HG03432 (cell line): ENCODE measurements at regions not wholly inside any gene's neighbourhood (a gene's known extent, or its start where the extent isn't known, plus 50 kb on each side); places are given as distances from the start of the nearest gene placed in this dataset.
"Not testable (repeated sequence)": the region's sequence is repeated elsewhere in the genome, so short reads cannot be mapped to it uniquely, and the experiment has no call there.

Experiments used
- ATAC-seq: cut with Tn5 transposase; IDR thresholded peaks from one replicate; pipeline ENCODE4 v1.9.1; 2021; ENCODE audit warnings: mild to moderate bottlenecking, moderate library complexity; ENCODE audit not compliant: unreplicated experiment

GRCh38 chrX:25144043-25144940 lies 128.5 kb upstream of the ARX start:
- no peak for ATAC-seq

DNA sequence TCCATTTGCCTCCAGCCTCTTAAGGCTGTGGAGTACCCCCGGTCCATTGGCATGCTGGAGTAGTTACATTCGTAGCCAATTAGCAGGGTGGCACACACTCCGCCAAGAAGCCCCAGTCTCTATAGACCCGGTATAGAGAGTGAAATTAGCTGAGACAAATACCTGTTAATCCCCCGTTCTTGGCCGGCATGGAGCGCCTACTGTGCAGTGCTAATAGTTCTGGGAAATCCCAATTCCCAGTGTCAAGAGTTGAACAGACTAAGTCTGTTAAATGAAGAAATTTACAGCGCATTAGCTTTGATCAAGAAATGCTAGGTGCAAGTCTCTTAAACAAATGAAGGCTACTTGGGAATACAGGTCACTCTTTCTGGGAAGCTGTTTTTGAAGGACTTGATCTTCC lies 127.8 kb upstream of the ARX start:
- ATAC-seq: no peak

- ATAC-seq: no peak
These were observed 125.9 kb upstream of the ARX start for GRCh38 chrX:25141684-25142083.

- ATAC-seq: no peak
These were observed 115.3 kb upstream of the ARX start for GRCh38 chrX:25131055-25131454.

DNA sequence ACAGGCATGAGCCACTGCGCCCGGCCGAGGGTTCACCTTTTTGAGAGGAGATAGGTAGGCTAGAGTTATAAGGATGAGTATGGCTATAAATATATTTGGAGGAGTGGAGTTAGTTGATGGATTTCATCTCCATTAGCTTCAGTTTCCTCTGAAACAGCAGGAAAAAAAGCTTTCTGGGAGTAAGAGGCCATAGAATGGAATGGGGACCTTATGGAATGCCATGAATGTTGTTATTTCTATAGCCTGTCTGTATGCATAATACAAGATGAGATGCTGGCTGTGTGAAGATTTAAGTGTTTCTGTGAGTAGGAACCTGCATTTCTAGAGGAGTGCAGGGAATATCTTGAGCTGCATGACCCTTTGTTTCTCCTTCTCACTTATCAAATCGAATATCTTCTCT lies 114.9 kb upstream of the ARX start:
- ATAC-seq: no peak

DNA sequence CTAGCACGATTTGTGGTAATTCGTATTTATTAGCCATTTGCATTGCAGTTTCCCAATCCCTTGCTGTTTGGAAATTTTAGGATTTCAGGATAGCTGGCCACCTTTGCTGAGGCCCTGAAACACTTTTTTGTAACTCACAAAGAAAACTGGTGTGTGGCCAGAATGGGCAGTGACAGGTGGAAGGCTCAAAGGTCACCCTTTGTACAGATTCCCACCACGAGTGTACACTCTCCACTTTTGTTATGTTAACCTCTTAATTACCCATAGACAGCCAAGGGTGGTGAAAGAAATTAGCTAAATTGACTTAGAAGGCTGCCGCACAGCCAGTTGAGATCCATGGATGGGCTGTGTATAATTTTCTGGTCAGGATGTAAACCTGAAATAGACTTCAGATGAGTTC lies 109.7 kb upstream of the ARX start:
- no peak for ATAC-seq

DNA sequence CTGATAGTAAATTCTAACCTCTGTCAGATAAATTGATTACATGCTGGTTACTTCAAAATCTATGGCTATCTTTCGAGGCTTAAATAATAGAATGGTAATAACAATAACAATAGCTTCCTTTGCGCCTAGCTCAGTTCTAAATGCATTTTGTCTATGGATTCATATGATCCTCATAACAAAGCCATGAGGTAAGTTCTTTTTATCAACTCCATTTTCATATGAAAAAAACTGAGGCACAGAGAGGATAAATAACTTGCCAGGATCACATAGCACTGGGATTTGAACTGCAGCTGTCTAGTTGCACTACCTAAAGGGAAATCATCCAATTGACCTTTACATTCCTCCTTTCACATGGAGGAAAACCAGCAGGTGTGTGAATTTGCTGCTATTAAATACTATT lies 108.6 kb upstream of the ARX start:
- ATAC-seq: no peak

DNA sequence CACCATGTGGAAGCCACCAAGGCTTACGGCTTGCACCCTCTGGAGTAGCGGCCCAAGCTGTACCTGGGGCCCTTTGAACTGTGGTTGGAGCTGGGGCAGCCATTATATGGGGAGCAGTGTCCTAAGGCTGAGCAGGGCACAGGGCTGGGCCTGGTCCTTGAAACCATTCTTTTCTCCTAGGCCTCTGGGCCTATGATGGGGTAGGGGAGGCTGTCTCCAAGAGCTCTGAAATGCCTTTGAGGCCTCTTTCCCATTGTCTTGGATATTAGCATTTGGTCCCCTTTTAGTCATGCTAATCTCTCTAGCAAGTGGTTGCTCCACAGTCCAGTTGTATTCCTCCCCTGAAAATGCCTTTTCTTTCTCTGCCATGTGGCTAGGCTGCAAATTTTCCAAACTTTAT lies 96.4 kb upstream of the ARX start:
- ATAC-seq: no peak

DNA sequence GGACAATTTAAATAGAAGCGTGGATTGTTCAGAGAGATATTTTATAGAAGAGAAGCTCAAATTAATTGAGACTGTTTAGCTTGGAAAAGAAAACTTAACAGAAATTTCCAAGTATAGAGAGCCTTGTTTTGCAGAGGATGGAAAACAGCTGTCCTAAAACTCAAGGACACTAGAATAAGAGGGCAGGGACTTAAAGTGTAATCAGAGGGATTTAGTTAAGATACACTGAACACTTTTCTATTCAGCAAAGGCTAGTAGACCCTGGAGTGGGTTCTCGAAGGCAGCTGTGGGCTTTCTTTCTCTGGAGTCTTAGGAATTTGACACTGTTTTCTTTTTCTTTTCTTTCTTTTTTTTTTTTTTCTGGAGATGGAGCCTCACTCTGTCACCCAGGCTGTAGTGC lies 92.7 kb upstream of the ARX start:
- ATAC-seq: no peak

DNA sequence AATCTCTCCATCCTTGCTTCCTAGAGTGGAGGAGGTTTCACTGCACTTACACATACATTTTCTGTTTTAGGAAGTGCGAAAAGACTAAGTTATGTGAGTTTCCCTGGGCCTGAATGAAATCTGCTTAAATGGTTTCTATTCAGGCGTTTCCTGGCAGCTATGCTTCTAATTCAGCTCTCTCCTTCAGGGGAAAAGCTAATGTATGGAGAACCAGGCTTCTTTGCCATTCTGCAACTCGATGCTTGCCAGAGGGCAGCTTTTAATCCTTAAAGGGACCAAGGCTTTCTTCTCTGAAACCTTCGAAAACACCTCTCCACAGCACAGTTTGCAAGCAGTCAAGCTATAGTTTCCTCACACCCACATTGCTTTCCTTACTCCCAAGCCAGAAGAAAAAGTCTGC lies 89.5 kb upstream of the ARX start:
- ATAC-seq: no peak

DNA sequence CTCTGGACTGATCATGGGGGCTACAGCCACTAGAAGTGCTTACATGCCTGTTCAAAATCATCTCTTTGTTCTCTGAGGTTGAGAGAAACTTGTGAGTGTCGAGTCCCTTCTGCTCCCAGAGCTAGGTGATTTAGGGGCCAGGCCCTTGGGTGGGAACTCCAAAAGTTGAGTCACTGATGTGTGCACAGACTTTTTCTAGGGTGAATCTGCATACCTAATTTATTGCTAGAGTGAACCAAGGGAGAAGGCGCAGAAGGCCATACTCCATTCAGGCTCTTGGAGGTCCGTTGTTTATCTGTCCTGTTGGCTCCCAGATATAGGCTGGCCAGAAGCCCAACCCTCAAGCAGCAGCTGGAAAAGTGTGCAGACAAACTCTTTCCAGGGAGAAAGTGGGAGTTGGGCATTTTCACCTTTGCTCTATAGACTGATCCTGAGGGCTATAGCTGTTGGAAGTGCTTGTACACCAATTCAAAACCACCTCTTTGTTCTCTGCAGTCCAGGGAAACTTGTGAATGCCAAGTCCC lies 80.8 kb upstream of the ARX start:
- ATAC-seq: no peak

DNA sequence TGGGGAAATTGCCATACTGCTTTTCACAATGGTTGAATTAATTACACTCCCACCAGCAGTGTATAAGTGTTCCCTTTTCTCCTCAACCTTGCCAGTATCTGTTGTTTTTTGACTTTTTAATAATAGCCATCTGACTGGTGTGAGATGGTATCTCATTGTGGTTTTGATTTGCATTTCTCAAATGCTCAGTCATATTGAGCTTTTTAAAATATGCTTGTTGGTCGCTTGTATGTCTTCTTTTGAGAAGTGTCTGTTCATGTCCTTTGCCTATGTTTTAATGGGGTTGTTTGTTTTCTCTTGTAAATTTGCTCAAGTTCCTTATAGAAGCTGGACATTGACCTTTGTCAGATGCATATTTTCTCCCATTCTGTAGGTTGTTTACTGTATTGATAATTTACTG lies 75.4 kb upstream of the ARX start:
- ATAC-seq: not testable (repeated sequence)

DNA sequence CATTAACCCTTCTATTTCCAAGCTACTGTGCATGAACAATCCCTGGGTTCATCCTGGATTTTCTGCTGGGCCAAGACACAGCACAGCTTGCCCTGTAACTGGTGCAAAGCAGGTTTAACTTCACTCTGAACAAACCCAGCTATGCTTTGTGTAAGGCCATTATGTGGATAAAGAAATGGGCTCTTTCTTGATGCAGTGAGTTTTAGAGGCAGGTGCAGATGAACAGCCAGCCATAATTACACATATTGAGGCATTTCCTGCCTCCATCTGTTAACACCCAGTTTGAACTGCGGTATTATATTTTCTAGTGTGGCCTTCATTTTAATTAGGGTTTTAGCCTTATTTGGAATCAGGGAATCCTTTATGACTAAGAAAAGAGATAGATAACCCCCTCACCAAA lies 68.7 kb upstream of the ARX start:
- ATAC-seq: no peak

- no peak for ATAC-seq
These were observed 67.9 kb upstream of the ARX start for GRCh38 chrX:25083661-25084060.

DNA sequence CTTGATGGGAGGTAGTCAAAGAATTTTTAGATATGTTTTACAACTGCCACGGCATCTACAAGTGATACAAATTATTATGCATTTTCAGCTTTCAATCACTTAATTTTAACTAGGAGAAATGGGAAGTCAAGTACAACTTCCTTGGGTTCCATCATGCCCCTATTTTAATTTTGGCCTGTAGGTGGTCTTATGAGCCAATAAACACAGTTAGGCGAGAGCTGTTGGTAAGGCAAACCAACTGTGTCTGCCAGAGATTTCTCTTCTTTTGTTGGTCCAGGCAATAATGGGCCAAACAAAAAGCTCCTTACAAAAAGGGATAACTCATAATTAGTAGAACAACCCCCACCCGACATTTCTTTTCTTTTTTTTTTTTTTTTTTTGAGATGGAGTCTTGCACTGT lies 63.3 kb upstream of the ARX start:
- no peak for ATAC-seq

GRCh38 chrX:25076941-25077500 lies 61.3 kb upstream of the ARX start:
- no peak for ATAC-seq

- no peak for ATAC-seq
These were observed 56.5 kb upstream of the ARX start for GRCh38 chrX:25072247-25072646.

DNA sequence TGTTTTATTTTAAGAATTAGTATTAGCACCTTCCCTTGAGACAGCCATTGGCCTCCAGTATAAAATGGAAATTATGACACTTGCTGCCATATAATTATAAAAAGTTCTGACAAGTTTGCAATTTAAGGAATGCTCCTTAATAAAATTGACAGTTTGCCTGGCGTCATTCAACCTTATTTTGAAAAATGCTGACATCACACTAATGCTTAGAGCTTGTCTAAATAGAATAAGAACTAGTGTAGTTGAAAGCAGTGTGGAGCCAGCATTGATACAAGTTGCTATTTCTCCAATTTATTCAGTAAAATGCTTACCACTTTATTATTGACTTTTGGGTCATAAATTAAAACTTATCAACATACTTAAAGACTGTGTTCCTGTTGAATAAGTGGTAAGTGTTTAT lies 54.3 kb upstream of the ARX start:
- no peak for ATAC-seq

DNA sequence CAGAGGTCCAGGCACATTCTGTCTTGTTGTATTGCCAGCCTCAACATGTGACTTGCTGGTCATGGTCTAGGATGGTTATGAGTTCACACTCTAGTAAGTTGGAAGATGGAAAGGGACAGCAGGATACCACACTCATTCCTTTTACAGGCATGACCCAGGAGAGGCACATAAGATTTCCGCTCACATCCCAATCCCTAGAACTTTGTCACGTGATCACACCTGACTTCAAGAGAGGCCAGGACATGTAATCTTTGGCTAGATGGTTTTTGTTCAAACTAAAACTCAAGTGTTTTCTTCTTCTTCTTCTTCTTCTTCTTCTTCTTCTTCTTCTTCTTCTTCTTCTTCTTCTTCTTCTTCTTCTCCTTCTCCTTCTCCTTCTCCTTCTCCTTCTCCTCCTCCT lies 53.4 kb upstream of the ARX start:
- no peak for ATAC-seq

DNA sequence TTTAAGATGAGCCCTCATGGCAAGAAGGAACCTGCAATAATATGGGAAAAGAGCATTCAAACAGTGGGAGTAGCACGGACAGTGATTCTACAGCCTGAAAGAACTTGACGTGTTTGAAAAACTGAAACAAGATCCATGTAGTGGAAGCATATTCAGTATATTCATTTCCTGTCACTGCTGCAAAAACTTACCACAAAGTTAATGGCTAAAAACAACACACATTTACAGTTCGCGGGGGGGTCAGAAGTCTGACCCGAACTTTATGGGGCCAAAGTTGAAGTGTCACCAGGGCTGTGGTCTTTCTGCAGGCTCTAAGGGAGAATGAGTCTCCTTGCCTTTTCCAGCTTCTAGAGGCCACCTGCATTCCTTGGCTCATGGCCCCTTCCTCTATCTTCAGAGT lies 52.6 kb upstream of the ARX start:
- ATAC-seq: no peak

DNA sequence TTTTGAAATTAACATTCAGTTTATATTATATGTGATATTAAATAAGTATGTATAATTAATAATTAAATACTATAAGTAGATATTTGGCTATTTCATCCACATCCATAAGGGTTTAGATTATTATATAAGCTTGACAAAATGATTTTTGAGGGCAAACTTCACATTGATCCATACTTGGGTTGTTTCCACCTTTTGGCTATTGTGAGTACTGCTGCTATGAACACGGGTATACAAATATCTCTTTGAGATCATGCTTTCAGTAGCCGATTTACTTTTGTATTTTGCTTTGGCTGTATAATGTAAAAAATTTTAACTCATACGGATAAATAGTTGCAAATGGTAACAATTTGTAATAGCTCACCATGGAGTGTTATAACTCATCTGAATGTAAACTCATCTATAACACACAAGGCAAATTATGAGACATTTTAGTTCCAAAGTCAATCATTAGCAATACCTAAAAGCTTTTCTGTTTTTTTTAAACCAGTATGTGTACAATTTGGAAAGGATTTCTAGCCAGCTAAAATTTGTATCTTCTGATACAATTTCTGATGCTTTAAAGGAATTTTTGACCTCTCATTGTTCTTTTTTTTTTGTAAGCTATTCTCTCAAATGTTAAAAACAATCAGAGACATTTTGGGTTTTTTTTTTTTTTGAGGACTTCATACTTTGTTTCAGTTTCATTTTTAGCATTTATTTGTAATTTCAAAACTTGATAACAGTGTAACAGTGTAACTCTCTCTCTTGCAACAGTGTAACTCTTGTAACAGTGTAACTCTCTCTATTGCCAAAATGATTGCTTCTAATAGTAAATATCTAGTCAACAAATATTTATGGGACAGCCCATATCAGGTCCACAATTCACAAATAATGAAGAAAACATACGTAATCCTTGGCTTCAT lies 51.8 kb upstream of the ARX start:
- peak; percentile 81 for ATAC-seq

DNA sequence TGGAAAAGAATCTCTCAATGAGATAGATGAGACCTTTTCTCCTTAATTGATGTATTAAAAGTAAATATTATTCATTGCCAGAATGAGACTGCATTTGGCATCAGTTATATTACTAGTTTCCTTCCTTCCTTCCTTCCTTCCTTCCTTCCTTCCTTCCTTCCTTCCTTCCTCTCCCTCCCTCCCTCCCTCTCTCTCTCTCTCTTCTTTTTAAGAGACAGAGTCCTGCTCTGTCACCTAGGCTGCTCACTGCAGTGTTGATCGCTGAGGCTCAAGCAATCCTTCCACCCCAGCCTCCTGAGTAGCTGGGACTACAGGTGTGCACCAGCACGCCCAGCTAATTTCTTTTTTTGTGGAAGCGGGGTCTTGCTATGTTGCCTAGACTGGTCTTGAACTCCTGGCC lies 50.4 kb upstream of the ARX start:
- ATAC-seq: no peak
